Chondrocyte (in vitro differentiated cells): ENCODE measurements at regions not wholly inside any gene's neighbourhood (a gene's known extent, or its start where the extent isn't known, plus 50 kb on each side); places are given as distances from the start of the nearest gene placed in this dataset.

Source experiments
- DNase-seq: peaks from one replicate; pipeline ENCODE4 v3.0.0; 2021; ENCODE audit warnings: mixed read lengths, low spot score
- H3K27ac Mint-ChIP-seq: one replicate; pipeline ENCODE4 v1.8.0; 2021; ENCODE audit warnings: mild to moderate bottlenecking, moderate library complexity, mixed read lengths; ENCODE audit not compliant: unreplicated experiment
- H3K27me3 Mint-ChIP-seq: 2 replicates; pipeline ENCODE4 v1.8.0; 2021; ENCODE audit warnings: low read depth, mixed read lengths
- H3K36me3 Mint-ChIP-seq: 2 replicates; pipeline ENCODE4 v1.8.0; 2021; ENCODE audit warnings: low read depth, mixed read lengths
- H3K4me1 Mint-ChIP-seq: 2 replicates; pipeline ENCODE4 v1.8.0; 2021; ENCODE audit warnings: low read depth, mild to moderate bottlenecking, mixed read lengths
- H3K4me3 Mint-ChIP-seq: one replicate; pipeline ENCODE4 v1.8.0; 2021; ENCODE audit warnings: mild to moderate bottlenecking, moderate library complexity, mixed read lengths; ENCODE audit not compliant: unreplicated experiment
- H3K9me3 Mint-ChIP-seq: 2 replicates; pipeline ENCODE4 v1.8.0; 2021; ENCODE audit warnings: low read depth, mixed read lengths
- CTCF ChIP-seq: fragments of 200-600 bp; sonication (generic); IDR thresholded peaks from 2 replicates; pipeline ENCODE4 v1.5.0; 2021; ENCODE audit warnings: antibody characterized with exemption, mild to moderate bottlenecking, moderate library complexity

DNA sequence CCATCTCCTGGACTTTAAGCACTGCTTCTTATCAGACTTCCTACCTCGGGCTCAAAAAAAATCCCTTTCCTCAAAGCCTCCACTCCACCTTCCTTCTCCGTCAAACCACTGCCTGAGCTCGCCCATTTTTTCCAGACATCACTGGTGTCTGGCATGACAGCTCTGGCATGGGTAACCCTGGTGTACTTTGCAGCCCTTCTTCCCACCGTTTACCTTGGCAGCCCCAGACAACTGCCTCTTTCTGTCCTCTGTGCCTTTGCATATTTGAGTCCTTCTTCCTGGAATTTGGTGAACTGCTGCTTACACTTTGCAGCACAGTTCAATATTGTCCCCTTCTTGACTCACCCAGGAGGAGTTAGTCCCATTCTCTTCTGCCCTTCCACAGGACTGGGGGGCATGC lies 144.6 kb upstream of the TBX20 start:
- no peak for TF ChIP-seq CTCF
- Mint-ChIP-seq H3K27me3 (peaks cover 8% of the 10 kb centered on the region), H3K27ac (no peak overlapping the region), H3K36me3 (no peaks in the 10 kb centered on the region), H3K9me3 (peaks cover 3% of the 10 kb centered on the region), H3K4me1 (no peaks in the 10 kb centered on the region), H3K4me3 (no peak overlapping the region)
- no peak for DNase-seq

GRCh38 chr7:35390146-35390545 lies 136.2 kb upstream of the TBX20 start:
- no peaks in the 10 kb centered on the region for H3K9me3 Mint-ChIP-seq
- no peak overlapping the region for H3K4me3 Mint-ChIP-seq
- no peaks in the 10 kb centered on the region for H3K4me1 Mint-ChIP-seq
- H3K27ac Mint-ChIP-seq, result no peak overlapping the region
- peaks cover 13% of the 10 kb centered on the region for H3K27me3 Mint-ChIP-seq
- no peak for TF ChIP-seq CTCF
- no peaks in the 10 kb centered on the region for H3K36me3 Mint-ChIP-seq
- DNase-seq, result no peak

DNA sequence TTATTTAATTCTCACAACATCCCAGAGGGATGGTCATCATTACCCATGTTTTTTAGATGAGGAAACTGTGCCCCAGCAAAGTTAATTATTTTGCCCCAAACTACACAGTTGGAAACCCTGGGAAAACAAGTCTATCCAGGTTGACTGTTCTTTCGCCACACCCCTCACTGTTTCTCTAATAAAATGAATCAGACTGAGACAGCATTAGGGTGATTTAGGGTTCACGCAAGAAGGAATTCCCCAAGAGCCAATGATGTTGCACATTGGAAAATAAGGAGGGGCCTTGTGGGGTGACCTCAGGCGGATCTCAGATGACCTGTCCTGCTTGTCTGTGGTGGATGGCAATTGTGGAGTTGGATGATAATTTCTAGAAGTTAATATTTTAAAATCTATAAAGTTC lies 135.7 kb upstream of the TBX20 start:
- Mint-ChIP-seq H3K4me3 (no peak overlapping the region), H3K4me1 (no peaks in the 10 kb centered on the region), H3K27me3 (peaks cover 15% of the 10 kb centered on the region), H3K27ac (no peak overlapping the region), H3K9me3 (no peaks in the 10 kb centered on the region), H3K36me3 (no peaks in the 10 kb centered on the region)
- no peak for DNase-seq
- no peak for TF ChIP-seq CTCF

GRCh38 chr7:35386816-35387706 lies 133.2 kb upstream of the TBX20 start:
- Mint-ChIP-seq H3K36me3 (no peaks in the 10 kb centered on the region), H3K4me1 (no peaks in the 10 kb centered on the region), H3K27ac (no peak overlapping the region), H3K9me3 (no peaks in the 10 kb centered on the region), H3K4me3 (no peak overlapping the region), H3K27me3 (peaks cover 24% of the 10 kb centered on the region)
- no peak for TF ChIP-seq CTCF
- no peak for DNase-seq

- no peak for DNase-seq
- Mint-ChIP-seq H3K4me1 (no peaks in the 10 kb centered on the region), H3K27ac (no peak overlapping the region), H3K36me3 (no peaks in the 10 kb centered on the region), H3K27me3 (peaks cover 24% of the 10 kb centered on the region), H3K4me3 (no peak overlapping the region), H3K9me3 (no peaks in the 10 kb centered on the region)
- TF ChIP-seq CTCF, result no peak
These were observed 132.3 kb upstream of the TBX20 start for GRCh38 chr7:35386082-35386815.
